BLaER1 (cell line): ENCODE measurements at regions not wholly inside any gene's neighbourhood (a gene's known extent, or its start where the extent isn't known, plus 50 kb on each side); places are given as distances from the start of the nearest gene placed in this dataset.
"Not testable (repeated sequence)": the region's sequence is repeated elsewhere in the genome, so short reads cannot be mapped to it uniquely, and the experiment has no call there.

Experiments
- H3K27ac ChIP-seq: shearing (Covaris generic); formaldehyde crosslinking; 2 replicates; pipeline ENCODE4 v1.8.1; 2022
- H3K27me3 ChIP-seq: shearing (Covaris generic); formaldehyde crosslinking; 2 replicates; pipeline ENCODE4 v1.8.1; 2022
- H3K36me3 ChIP-seq: shearing (Covaris generic); formaldehyde crosslinking; 2 replicates; pipeline ENCODE4 v1.8.1; 2022
- H3K4me1 ChIP-seq: shearing (Covaris generic); formaldehyde crosslinking; 2 replicates; pipeline ENCODE4 v1.8.1; 2022
- H3K4me2 ChIP-seq: shearing (Covaris generic); formaldehyde crosslinking; 2 replicates; pipeline ENCODE4 v1.8.1; 2022
- H3K4me3 ChIP-seq: shearing (Covaris generic); formaldehyde crosslinking; 2 replicates; pipeline ENCODE4 v1.8.1; 2022
- H3K9ac ChIP-seq: shearing (Covaris generic); formaldehyde crosslinking; 2 replicates; pipeline ENCODE4 v1.8.1; 2022
- H3K9me3 ChIP-seq: shearing (Covaris generic); formaldehyde crosslinking; 2 replicates; pipeline ENCODE4 v1.8.1; 2022
- H4K20me1 ChIP-seq: shearing (Covaris generic); formaldehyde crosslinking; 2 replicates; pipeline ENCODE4 v1.8.1; 2022
- Cebpa-rat ChIP-seq: shearing (Covaris generic); IDR thresholded peaks from 2 replicates; pipeline ENCODE4 v1.8.1; 2022

GRCh38 chr5:119966028-119966427, 336.7 kb downstream of the FAM170A start:
- no peaks in the 10 kb centered on the region for H3K9me3 ChIP-seq
- H3K27me3 ChIP-seq = no peaks in the 10 kb centered on the region
- no peak overlapping the region for H3K4me2 ChIP-seq
- no peak overlapping the region for H3K9ac ChIP-seq
- H3K4me1 ChIP-seq = no peaks in the 10 kb centered on the region
- no peaks in the 10 kb centered on the region for H4K20me1 ChIP-seq
- no peak overlapping the region for H3K4me3 ChIP-seq
- no peak overlapping the region for H3K27ac ChIP-seq
- H3K36me3 ChIP-seq = no peaks in the 10 kb centered on the region
- TF ChIP-seq Cebpa-rat = no peak

DNA sequence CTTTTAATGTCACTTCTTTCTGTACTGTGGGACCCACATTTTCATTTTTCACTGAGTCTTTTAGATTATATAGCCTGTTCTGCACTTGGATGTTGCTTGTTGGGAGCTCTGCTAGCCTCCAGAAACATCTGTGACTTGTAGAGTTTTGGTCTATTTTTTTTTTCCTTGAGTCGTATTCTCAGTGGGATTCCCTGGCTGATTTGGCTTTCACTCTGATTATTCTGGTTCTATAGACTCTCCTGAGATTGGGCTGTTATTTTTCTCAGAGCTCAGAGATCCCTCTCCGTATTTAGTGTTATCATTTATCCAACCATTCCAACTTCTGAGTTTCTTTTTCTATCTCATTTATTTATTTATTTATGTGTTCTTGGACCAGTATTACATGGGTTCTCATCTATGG, 339.3 kb downstream of the FAM170A start:
- no peaks in the 10 kb centered on the region for H3K9me3 ChIP-seq
- no peak overlapping the region for H3K4me2 ChIP-seq
- no peaks in the 10 kb centered on the region for H4K20me1 ChIP-seq
- H3K4me3 ChIP-seq = no peak overlapping the region
- TF ChIP-seq Cebpa-rat = no peak
- no peaks in the 10 kb centered on the region for H3K4me1 ChIP-seq
- H3K9ac ChIP-seq = no peak overlapping the region
- H3K36me3 ChIP-seq = no peaks in the 10 kb centered on the region
- no peak overlapping the region for H3K27ac ChIP-seq
- no peaks in the 10 kb centered on the region for H3K27me3 ChIP-seq

- H3K4me1 ChIP-seq, H3K36me3 ChIP-seq, H3K4me2 ChIP-seq, H3K27me3 ChIP-seq, H3K9ac ChIP-seq, H4K20me1 ChIP-seq, H3K4me3 ChIP-seq, H3K27ac ChIP-seq: not testable (repeated sequence)
- H3K9me3 ChIP-seq = peaks cover 14% of the 10 kb centered on the region
Measured at GRCh38 chr5:119987077-119987476, 357.7 kb downstream of the FAM170A start.

- Histone ChIP-seq H3K4me3 (no peak overlapping the region), H3K4me1 (no peaks in the 10 kb centered on the region), H3K9ac (no peak overlapping the region), H3K4me2 (no peak overlapping the region), H3K27me3 (no peaks in the 10 kb centered on the region), H3K36me3 (no peaks in the 10 kb centered on the region), H4K20me1 (no peaks in the 10 kb centered on the region), H3K27ac (no peak overlapping the region), H3K9me3 (peaks cover 7% of the 10 kb centered on the region)
- TF ChIP-seq Cebpa-rat = no peak
Measured at GRCh38 chr5:119991625-119992024, 362.3 kb downstream of the FAM170A start.

- no peak for TF ChIP-seq Cebpa-rat
- H3K27me3 ChIP-seq = no peaks in the 10 kb centered on the region
- H3K4me3 ChIP-seq = no peak overlapping the region
- H3K9me3 ChIP-seq = no peaks in the 10 kb centered on the region
- H3K9ac ChIP-seq = no peak overlapping the region
- H3K4me1 ChIP-seq = no peaks in the 10 kb centered on the region
- no peak overlapping the region for H3K27ac ChIP-seq
- no peak overlapping the region for H3K4me2 ChIP-seq
- H4K20me1 ChIP-seq = no peaks in the 10 kb centered on the region
- H3K36me3 ChIP-seq = no peaks in the 10 kb centered on the region
Measured at GRCh38 chr5:119996128-119996527, 366.8 kb downstream of the FAM170A start.

DNA sequence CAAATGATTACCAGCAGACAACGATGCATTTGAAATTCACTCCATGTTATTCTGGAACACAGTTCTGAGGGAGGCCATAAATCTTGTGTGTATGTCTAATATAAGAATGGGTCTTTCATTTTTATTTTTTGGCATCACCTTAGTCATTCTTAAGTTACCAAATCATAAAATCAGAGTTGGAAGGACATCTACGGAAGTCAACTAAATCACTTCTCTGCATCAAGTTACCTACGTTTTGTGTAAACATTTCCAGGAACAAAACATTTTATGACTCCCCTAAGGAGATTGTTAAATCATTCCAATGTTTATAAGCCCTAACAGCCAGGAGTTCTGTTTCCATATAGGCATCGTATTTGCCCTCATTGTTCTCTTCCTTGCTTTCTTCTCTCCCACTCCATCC, 378.2 kb downstream of the FAM170A start:
- Histone ChIP-seq H3K4me2 (no peak overlapping the region), H3K9me3 (no peaks in the 10 kb centered on the region), H3K36me3 (no peaks in the 10 kb centered on the region), H3K27me3 (no peaks in the 10 kb centered on the region), H3K4me3 (no peak overlapping the region), H3K9ac (no peak overlapping the region), H4K20me1 (no peaks in the 10 kb centered on the region), H3K4me1 (no peaks in the 10 kb centered on the region), H3K27ac (no peak overlapping the region)
- no peak for TF ChIP-seq Cebpa-rat

DNA sequence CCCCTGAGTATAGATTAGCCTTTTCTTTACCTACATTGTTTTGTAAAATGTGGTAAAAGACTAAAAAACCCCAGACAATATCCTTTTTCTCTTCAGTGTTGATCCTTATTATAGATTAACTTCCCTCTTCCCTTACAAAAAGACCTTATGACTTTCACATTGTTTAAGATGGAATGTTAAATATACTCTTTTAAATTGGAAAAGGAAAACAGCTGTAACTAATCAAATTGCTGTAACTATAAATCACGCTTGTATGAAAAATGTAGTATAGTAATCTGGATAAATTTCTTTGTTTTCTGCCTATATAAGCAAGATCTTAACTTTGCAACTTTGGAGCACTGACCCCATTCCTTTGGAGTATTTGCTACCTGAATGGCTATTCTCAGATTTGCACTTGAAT, 383.1 kb downstream of the FAM170A start:
- H3K4me1 ChIP-seq = no peaks in the 10 kb centered on the region
- no peak overlapping the region for H3K9ac ChIP-seq
- no peaks in the 10 kb centered on the region for H4K20me1 ChIP-seq
- H3K27me3 ChIP-seq = no peaks in the 10 kb centered on the region
- no peak overlapping the region for H3K27ac ChIP-seq
- H3K9me3 ChIP-seq = no peaks in the 10 kb centered on the region
- H3K4me2 ChIP-seq = no peak overlapping the region
- no peak for TF ChIP-seq Cebpa-rat
- no peak overlapping the region for H3K4me3 ChIP-seq
- H3K36me3 ChIP-seq = no peaks in the 10 kb centered on the region

- TF ChIP-seq Cebpa-rat = no peak
- Histone ChIP-seq H3K27ac (no peak overlapping the region), H3K4me2 (no peak overlapping the region), H4K20me1 (no peaks in the 10 kb centered on the region), H3K4me3 (no peak overlapping the region), H3K36me3 (no peaks in the 10 kb centered on the region), H3K4me1 (no peaks in the 10 kb centered on the region), H3K9ac (no peak overlapping the region), H3K27me3 (no peaks in the 10 kb centered on the region), H3K9me3 (no peaks in the 10 kb centered on the region)
Measured at GRCh38 chr5:120014535-120014934, 385.2 kb downstream of the FAM170A start.

- TF ChIP-seq Cebpa-rat = no peak
- Histone ChIP-seq H3K4me3 (no peak overlapping the region), H3K4me1 (no peaks in the 10 kb centered on the region), H3K4me2 (no peak overlapping the region), H3K9ac (no peak overlapping the region), H3K36me3 (no peaks in the 10 kb centered on the region), H3K27me3 (no peaks in the 10 kb centered on the region), H4K20me1 (no peaks in the 10 kb centered on the region), H3K9me3 (no peaks in the 10 kb centered on the region), H3K27ac (no peak overlapping the region)
Measured at GRCh38 chr5:120016717-120017382, 387.5 kb downstream of the FAM170A start.

GRCh38 chr5:120017513-120017912, 388.2 kb downstream of the FAM170A start:
- no peaks in the 10 kb centered on the region for H4K20me1 ChIP-seq
- H3K36me3 ChIP-seq = no peaks in the 10 kb centered on the region
- no peak overlapping the region for H3K9ac ChIP-seq
- H3K27me3 ChIP-seq = no peaks in the 10 kb centered on the region
- H3K4me1 ChIP-seq = no peaks in the 10 kb centered on the region
- H3K4me2 ChIP-seq = no peak overlapping the region
- no peak overlapping the region for H3K27ac ChIP-seq
- no peak for TF ChIP-seq Cebpa-rat
- no peaks in the 10 kb centered on the region for H3K9me3 ChIP-seq
- no peak overlapping the region for H3K4me3 ChIP-seq

- Histone ChIP-seq H3K9ac (no peak overlapping the region), H4K20me1 (no peaks in the 10 kb centered on the region), H3K27me3 (no peaks in the 10 kb centered on the region), H3K36me3 (no peaks in the 10 kb centered on the region), H3K4me2 (no peak overlapping the region), H3K4me1 (no peaks in the 10 kb centered on the region), H3K9me3 (no peaks in the 10 kb centered on the region), H3K4me3 (no peak overlapping the region), H3K27ac (no peak overlapping the region)
- TF ChIP-seq Cebpa-rat = no peak
Measured at GRCh38 chr5:120035181-120035580, 405.8 kb downstream of the FAM170A start.
